GM12875 (cell line): ENCODE measurements at regions not wholly inside any gene's neighbourhood (a gene's known extent, or its start where the extent isn't known, plus 50 kb on each side); places are given as distances from the start of the nearest gene placed in this dataset.

ENCODE experiments used
- H3K4me3 ChIP-seq: one replicate; pipeline ENCODE4 v1.5.1; 2011; ENCODE audit warnings: low read depth, low read length, control low read depth
- CTCF ChIP-seq: IDR thresholded peaks from 2 replicates; pipeline ENCODE4 v1.5.1; 2011; ENCODE audit warnings: low read depth, mild to moderate bottlenecking, control low read depth, inconsistent platforms, low read length, moderate library complexity, borderline replicate concordance; ENCODE audit not compliant: insufficient read depth

DNA sequence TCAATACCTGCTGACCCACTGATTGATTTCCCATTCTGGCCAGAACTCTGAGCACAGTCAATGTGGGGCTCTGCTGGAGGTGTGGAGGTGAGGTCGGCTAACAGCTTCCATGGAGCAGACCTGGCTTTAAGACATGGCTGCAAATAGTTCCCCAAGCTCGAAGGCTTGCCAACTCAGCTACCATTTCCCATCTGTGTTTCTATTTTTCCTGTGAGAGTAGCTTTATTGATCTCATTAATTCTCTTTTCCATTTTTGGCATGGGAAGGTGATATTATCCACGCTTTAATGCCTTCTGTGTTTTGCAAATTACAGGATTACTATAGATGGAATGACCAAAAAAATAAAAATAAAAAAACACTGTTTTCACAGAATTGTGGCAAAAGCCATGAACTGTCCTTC is 151.6 kb upstream of the XYLT1 start:
- no peak overlapping the region for H3K4me3 ChIP-seq
- no peak for TF ChIP-seq CTCF

DNA sequence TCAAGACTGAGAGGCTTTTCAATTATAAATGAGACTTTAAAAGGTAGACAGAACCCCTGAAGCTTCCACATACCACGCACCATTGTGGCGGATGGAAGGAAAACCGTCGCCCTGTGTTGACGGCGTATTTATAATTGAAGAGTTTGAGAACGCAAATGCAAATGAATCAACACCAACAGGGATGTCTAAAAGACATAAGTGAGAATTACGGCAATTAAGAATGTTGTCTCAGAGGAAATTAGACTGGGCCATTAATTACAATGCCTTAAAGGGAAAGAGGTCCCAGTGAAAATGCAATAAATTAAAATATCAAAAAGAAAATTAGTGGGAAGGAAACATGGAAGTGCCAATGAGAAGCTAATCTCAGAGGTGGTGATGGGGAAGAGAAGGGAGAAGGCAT is 148.5 kb upstream of the XYLT1 start:
- no peak overlapping the region for H3K4me3 ChIP-seq
- TF ChIP-seq CTCF: no peak

GRCh38 chr16:17617021-17617552 is 146.3 kb upstream of the XYLT1 start:
- no peak for TF ChIP-seq CTCF
- no peak overlapping the region for H3K4me3 ChIP-seq

DNA sequence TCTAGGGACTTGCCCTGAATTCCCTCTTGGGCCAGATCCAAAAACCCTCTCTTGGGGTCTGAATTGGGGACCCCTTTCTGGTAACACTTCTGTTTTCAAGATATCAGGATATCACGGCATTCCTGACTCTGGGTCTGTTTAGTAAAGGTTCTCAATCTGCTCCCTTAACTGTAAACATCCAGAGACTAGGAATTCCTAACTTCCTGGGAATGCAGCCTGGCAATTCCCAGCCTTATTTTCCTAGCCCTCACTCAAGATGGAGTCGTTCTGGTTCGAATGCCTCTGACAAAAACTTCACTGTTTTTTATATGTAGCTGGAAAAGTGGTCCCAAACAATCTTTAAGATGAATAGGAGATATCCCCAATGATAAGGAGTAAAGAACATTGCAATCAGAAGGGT is 141.6 kb upstream of the XYLT1 start:
- TF ChIP-seq CTCF: no peak

DNA sequence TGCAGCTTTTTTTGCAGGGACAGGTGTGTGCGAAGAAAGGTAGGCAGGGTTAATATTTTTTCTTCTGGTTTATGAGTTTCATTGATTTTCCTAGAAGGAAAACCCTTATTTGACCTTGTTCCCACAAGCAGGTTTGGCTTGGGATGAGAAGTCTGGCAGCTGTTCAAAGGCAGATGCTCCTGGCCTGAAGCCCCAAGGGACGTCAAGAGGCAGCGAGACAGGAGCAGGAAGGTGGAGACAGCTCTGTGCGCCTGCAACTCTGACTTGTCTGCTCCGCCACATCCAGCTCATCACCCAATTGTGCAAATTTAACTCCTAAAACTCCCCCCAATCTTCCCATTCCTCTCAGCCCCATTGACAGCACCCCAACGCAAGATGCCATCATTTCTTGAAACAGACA is 136.8 kb upstream of the XYLT1 start:
- no peak for TF ChIP-seq CTCF

More for the DNA sequence above, 141.6 kb upstream of the XYLT1 start:
- H3K4me3 ChIP-seq: no peak overlapping the region

GRCh38 chr16:17607075-17607509 is 136.3 kb upstream of the XYLT1 start:
- no peak overlapping the region for H3K4me3 ChIP-seq
- no peak for TF ChIP-seq CTCF

More for the DNA sequence above, 136.8 kb upstream of the XYLT1 start:
- no peak overlapping the region for H3K4me3 ChIP-seq

DNA sequence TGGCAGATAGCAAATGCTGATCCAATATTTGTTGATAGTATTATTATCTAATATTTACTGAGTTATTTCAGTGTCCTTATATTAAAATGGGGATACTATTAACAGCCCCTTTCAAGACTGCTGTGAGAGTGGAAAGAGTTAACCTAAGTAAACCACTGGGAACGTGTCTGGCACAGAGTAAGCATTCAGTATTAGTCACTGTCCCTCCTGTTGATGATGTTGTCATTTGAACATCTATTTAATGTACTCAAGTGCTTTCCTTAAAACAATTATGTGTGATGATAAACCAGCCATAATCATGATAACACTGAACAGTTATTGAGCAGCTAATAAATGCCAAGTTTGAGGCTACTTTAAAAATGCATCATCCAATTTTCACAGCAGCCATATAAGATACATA is 135.7 kb upstream of the XYLT1 start:
- no peak for TF ChIP-seq CTCF
- H3K4me3 ChIP-seq: no peak overlapping the region
